ENCODE measurements at regions not wholly inside any gene's neighbourhood (a gene's known extent, or its start where the extent isn't known, plus 50 kb on each side); places are given as distances from the start of the nearest gene placed in this dataset.

GRCh38 chr12:67202678-67203012 lies 66.5 kb upstream of the CAND1 start:
- no peak for TF ChIP-seq POLR2A (IDR thresholded peaks at IDR 0.05)
- TF ChIP-seq, protein P1, sequence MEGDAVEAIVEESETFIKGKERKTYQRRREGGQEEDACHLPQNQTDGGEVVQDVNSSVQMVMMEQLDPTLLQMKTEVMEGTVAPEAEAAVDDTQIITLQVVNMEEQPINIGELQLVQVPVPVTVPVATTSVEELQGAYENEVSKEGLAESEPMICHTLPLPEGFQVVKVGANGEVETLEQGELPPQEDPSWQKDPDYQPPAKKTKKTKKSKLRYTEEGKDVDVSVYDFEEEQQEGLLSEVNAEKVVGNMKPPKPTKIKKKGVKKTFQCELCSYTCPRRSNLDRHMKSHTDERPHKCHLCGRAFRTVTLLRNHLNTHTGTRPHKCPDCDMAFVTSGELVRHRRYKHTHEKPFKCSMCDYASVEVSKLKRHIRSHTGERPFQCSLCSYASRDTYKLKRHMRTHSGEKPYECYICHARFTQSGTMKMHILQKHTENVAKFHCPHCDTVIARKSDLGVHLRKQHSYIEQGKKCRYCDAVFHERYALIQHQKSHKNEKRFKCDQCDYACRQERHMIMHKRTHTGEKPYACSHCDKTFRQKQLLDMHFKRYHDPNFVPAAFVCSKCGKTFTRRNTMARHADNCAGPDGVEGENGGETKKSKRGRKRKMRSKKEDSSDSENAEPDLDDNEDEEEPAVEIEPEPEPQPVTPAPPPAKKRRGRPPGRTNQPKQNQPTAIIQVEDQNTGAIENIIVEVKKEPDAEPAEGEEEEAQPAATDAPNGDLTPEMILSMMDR (IDR thresholded peaks at IDR 0.05), result no peak

Data from Peyer's patch (tissue), 4 donors.